ENCODE measurements at regions not wholly inside any gene's neighbourhood (a gene's known extent, or its start where the extent isn't known, plus 50 kb on each side); places are given as distances from the start of the nearest gene placed in this dataset.
"Not testable (repeated sequence)": the region's sequence is repeated elsewhere in the genome, so short reads cannot be mapped to it uniquely, and the experiment has no call there.

- TF ChIP-seq Cebpa-rat (IDR thresholded peaks at IDR 0.05) = no peak
- no peak overlapping the region for H3K27ac ChIP-seq
These were observed 64.5 kb upstream of the ZNF280D start for GRCh38 chr15:56797720-56798275.

DNA sequence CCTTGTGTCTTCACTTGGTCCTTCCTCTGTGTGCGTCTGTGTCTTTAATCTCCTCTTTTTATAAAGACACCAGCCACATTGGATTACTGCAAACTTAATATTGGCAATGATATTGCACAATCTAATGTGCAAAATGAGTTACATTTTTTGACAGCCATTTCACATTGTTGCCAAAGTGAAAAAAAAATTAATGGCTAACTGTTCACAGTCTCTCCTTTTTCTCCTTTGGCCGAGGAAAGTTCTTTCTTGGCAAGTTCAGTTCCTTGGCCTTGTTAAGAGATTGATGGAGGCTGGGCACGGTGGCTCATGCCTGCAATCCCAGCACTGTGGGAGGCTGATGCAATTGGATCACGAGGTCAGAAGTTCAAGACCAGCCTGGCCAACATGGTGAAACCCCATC, 62.2 kb upstream of the ZNF280D start:
- Histone ChIP-seq H4K20me1 (no peaks in the 10 kb centered on the region), H3K4me1 (no peaks in the 10 kb centered on the region), H3K9me3 (peaks cover 10% of the 10 kb centered on the region), H3K4me2 (no peak overlapping the region), H3K9ac (no peak overlapping the region), H3K27me3 (no peaks in the 10 kb centered on the region), H3K27ac (no peak overlapping the region), H3K4me3 (no peak overlapping the region), H3K36me3 (no peaks in the 10 kb centered on the region)
- TF ChIP-seq Cebpa-rat (IDR thresholded peaks at IDR 0.05) = no peak; the same call in 1 of the 2 replicates

More at GRCh38 chr15:56797720-56798275, 64.5 kb upstream of the ZNF280D start:
- Histone ChIP-seq H3K27me3 (no peaks in the 10 kb centered on the region), H3K36me3 (no peaks in the 10 kb centered on the region), H4K20me1 (no peaks in the 10 kb centered on the region), H3K4me1 (no peaks in the 10 kb centered on the region), H3K9ac (no peak overlapping the region), H3K4me3 (no peak overlapping the region), H3K4me2 (no peak overlapping the region), H3K9me3 (peaks cover 5% of the 10 kb centered on the region; the same call in 1 of the 2 replicates)

DNA sequence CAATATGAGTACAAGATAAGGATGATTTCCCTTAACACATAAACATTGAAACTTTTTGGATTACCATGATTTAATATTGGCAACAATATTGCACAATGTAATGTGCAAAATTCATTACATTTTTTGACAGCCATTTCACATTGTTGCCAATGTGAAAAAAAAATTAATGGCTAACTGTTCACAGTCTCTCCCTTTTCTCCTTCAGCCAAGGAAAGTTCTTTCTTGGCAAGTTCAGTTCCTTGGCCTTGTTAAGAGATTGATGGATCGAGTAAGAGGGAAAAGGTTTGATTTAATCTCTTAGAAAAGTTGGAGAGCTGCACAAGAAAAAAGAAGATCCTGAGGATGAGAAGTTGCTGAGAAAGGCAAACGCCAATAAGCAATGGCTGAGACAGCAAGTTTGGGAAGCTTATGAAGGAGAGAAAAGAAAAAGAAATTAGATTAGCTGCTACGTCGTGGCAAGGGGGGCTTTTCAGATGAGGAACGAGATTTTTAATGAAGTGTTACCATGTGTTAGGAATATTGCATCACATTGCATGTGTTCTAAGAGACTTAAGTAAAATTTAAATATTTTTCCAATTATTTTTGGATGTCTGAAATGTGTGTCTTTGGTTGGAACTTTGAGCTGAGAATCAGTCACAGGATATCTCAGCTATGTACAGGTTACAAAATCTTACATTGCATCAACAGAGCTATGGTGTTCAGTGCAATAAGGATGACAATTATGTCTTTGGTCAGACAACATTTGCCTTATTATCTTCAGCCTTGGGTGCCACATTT, 61.4 kb upstream of the ZNF280D start:
- no peak overlapping the region for H3K4me3 ChIP-seq
- H3K4me2 ChIP-seq = no peak overlapping the region
- no peak for TF ChIP-seq Cebpa-rat (IDR thresholded peaks at IDR 0.05)
- H3K9me3 ChIP-seq = peaks cover 10% of the 10 kb centered on the region
- no peaks in the 10 kb centered on the region for H3K27me3 ChIP-seq
- H3K27ac ChIP-seq = no peak overlapping the region
- H4K20me1 ChIP-seq = no peaks in the 10 kb centered on the region
- no peaks in the 10 kb centered on the region for H3K4me1 ChIP-seq
- no peak overlapping the region for H3K9ac ChIP-seq
- H3K36me3 ChIP-seq = no peaks in the 10 kb centered on the region

DNA sequence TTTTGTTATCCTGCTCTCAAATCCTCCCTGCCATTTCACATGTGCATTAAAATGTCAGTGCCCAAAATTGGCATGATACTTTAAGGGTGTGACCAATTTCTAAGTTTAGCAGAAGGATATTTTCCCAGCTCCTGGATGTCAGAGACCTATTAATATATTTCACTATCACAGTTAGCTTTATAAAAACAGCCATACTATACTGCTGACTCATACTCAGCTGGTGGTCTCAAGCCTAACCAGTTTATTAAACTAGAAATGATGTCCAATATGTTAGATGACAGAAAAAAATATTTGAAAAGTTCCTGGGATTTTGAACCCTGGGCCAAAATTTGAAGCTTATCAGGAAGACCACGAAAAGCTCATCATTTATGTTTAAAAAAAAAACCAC, 60.9 kb upstream of the ZNF280D start:
- Histone ChIP-seq H4K20me1 (no peaks in the 10 kb centered on the region), H3K4me2 (no peak overlapping the region), H3K9me3 (peaks cover 10% of the 10 kb centered on the region), H3K4me1 (no peaks in the 10 kb centered on the region), H3K27ac (no peak overlapping the region), H3K36me3 (no peaks in the 10 kb centered on the region), H3K27me3 (no peaks in the 10 kb centered on the region), H3K4me3 (no peak overlapping the region), H3K9ac (no peak overlapping the region)
- no peak for TF ChIP-seq Cebpa-rat (IDR thresholded peaks at IDR 0.05)

DNA sequence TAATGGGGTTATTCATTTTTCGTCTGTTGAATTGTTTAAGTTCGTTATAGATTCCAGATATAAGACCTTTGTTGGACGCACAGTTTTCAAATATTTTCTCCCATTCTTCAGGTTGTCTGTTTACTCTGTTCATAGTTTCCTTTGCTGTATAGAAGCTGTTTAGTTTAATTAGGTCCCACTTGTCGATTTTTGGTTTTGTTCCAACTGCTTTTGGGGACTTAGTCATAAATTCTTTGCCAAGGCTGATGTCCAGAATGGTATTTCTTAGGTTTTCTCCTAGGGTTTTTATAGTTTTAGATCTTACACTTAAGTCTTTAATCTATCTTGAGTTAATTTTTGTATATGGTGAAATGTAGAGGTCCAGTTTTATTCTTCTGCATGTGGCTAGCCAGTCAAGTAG, 58.9 kb upstream of the ZNF280D start:
- TF ChIP-seq Cebpa-rat (IDR thresholded peaks at IDR 0.05) = no peak
- H3K4me1 ChIP-seq = no peaks in the 10 kb centered on the region
- peaks cover 10% of the 10 kb centered on the region for H3K9me3 ChIP-seq
- H3K36me3 ChIP-seq = no peaks in the 10 kb centered on the region
- no peaks in the 10 kb centered on the region for H4K20me1 ChIP-seq
- H3K27me3 ChIP-seq = no peaks in the 10 kb centered on the region
- no peak overlapping the region for H3K27ac ChIP-seq
- H3K9ac ChIP-seq = no peak overlapping the region
- no peak overlapping the region for H3K4me2 ChIP-seq
- H3K4me3 ChIP-seq = no peak overlapping the region

GRCh38 chr15:56791521-56791920, 58.2 kb upstream of the ZNF280D start:
- not testable (repeated sequence) for H3K4me1 ChIP-seq

GRCh38 chr15:56788359-56788758, 55.0 kb upstream of the ZNF280D start:
- no peak for TF ChIP-seq Cebpa-rat (IDR thresholded peaks at IDR 0.05)
- Histone ChIP-seq H3K4me2 (no peak overlapping the region), H3K4me1 (no peaks in the 10 kb centered on the region), H4K20me1 (no peaks in the 10 kb centered on the region), H3K27ac (no peak overlapping the region), H3K4me3 (no peak overlapping the region), H3K9ac (no peak overlapping the region), H3K36me3 (no peaks in the 10 kb centered on the region), H3K27me3 (no peaks in the 10 kb centered on the region), H3K9me3 (peaks cover 8% of the 10 kb centered on the region)

More at GRCh38 chr15:56791521-56791920, 58.2 kb upstream of the ZNF280D start:
- peaks cover 10% of the 10 kb centered on the region for H3K9me3 ChIP-seq
- not testable (repeated sequence) for H3K4me2 ChIP-seq, H4K20me1 ChIP-seq, H3K27me3 ChIP-seq, H3K9ac ChIP-seq, H3K36me3 ChIP-seq, H3K27ac ChIP-seq, H3K4me3 ChIP-seq

- H3K4me3 ChIP-seq = no peak overlapping the region
- H3K9ac ChIP-seq = no peak overlapping the region
- H3K36me3 ChIP-seq = no peaks in the 10 kb centered on the region
- no peak overlapping the region for H3K27ac ChIP-seq
- no peaks in the 10 kb centered on the region for H3K4me1 ChIP-seq
- H3K27me3 ChIP-seq = no peaks in the 10 kb centered on the region
- TF ChIP-seq Cebpa-rat (IDR thresholded peaks at IDR 0.05) = no peak
- H3K4me2 ChIP-seq = no peak overlapping the region
- no peaks in the 10 kb centered on the region for H4K20me1 ChIP-seq
- peaks cover 5% of the 10 kb centered on the region; the same call in 1 of the 2 replicates for H3K9me3 ChIP-seq
These were observed 53.7 kb upstream of the ZNF280D start for GRCh38 chr15:56786966-56787365.

- no peak overlapping the region for H3K4me2 ChIP-seq
- no peaks in the 10 kb centered on the region for H3K27me3 ChIP-seq
- no peak overlapping the region for H3K27ac ChIP-seq
- H3K9me3 ChIP-seq = no peaks in the 10 kb centered on the region
- TF ChIP-seq Cebpa-rat (IDR thresholded peaks at IDR 0.05) = no peak
- H3K36me3 ChIP-seq = no peaks in the 10 kb centered on the region
- no peaks in the 10 kb centered on the region for H3K4me1 ChIP-seq
- H3K4me3 ChIP-seq = no peak overlapping the region
- H3K9ac ChIP-seq = no peak overlapping the region
- H4K20me1 ChIP-seq = no peaks in the 10 kb centered on the region
These were observed 50.8 kb upstream of the ZNF280D start for GRCh38 chr15:56783857-56784661.
